Endodermal cell (in vitro differentiated cells): ENCODE measurements at regions not wholly inside any gene's neighbourhood (a gene's known extent, or its start where the extent isn't known, plus 50 kb on each side); places are given as distances from the start of the nearest gene placed in this dataset.

ENCODE experiments used
- DNase-seq: peaks from one replicate; pipeline ENCODE4 v3.0.0-alpha.2; 2017
- H3K27ac ChIP-seq: 2 replicates; pipeline ENCODE4 v1.5.1; 2013; ENCODE audit warnings: mild to moderate bottlenecking, low read depth, low read length, moderate library complexity
- H3K27me3 ChIP-seq: 2 replicates; pipeline ENCODE4 v1.6.1; 2013; ENCODE audit warnings: mild to moderate bottlenecking, low read length, moderate library complexity; ENCODE audit not compliant: insufficient read depth, control insufficient read depth, poor library complexity, severe bottlenecking
- H3K36me3 ChIP-seq: 2 replicates; pipeline ENCODE4 v1.7.0; 2013; ENCODE audit warnings: mild to moderate bottlenecking, low read length, moderate library complexity; ENCODE audit not compliant: control insufficient read depth, insufficient read depth
- H3K4me1 ChIP-seq: one replicate; pipeline ENCODE4 v1.7.0; 2013; ENCODE audit warnings: low read length; ENCODE audit not compliant: control insufficient read depth, insufficient read depth
- H3K4me3 ChIP-seq: 2 replicates; pipeline ENCODE4 v1.5.1; 2013; ENCODE audit warnings: mild to moderate bottlenecking, low read length, moderate library complexity
- H3K9ac ChIP-seq: 2 replicates; pipeline ENCODE4 v1.6.1; 2013; ENCODE audit warnings: mild to moderate bottlenecking, low read length, moderate library complexity; ENCODE audit not compliant: poor library complexity, severe bottlenecking; ENCODE audit errors: extremely low read depth
- H3K9me3 ChIP-seq: 2 replicates; pipeline ENCODE4 v1.6.1; 2013; ENCODE audit warnings: mild to moderate bottlenecking, low read length, moderate library complexity; ENCODE audit not compliant: control insufficient read depth
- H3K27ac Mint-ChIP-seq: 2 replicates; pipeline ENCODE4 v1.8.0; 2020; ENCODE audit warnings: mixed read lengths
- H3K27me3 Mint-ChIP-seq: 2 replicates; pipeline ENCODE4 v1.8.0; 2021; ENCODE audit warnings: mild to moderate bottlenecking, mixed read lengths; ENCODE audit not compliant: insufficient read depth
- H3K36me3 Mint-ChIP-seq: 2 replicates; pipeline ENCODE4 v1.8.0; 2020; ENCODE audit warnings: low read depth, mixed read lengths
- H3K4me1 Mint-ChIP-seq: 2 replicates; pipeline ENCODE4 v1.8.0; 2020; ENCODE audit warnings: mixed read lengths
- H3K4me3 Mint-ChIP-seq: 2 replicates; pipeline ENCODE4 v1.8.0; 2020; ENCODE audit warnings: mild to moderate bottlenecking, moderate library complexity, mixed read lengths
- H3K9me3 Mint-ChIP-seq: 2 replicates; pipeline ENCODE4 v1.8.0; 2020; ENCODE audit warnings: mild to moderate bottlenecking, mixed read lengths
- CTCF ChIP-seq: fragments of 200-600 bp; sonication (generic); conservative IDR thresholded peaks from 2 replicates; pipeline ENCODE4 v1.5.0; 2021; ENCODE audit warnings: antibody characterized with exemption, mild to moderate bottlenecking
- WGBS, 2 experiments: methylation state at CpG; one replicate each; pipeline versions ENCODE4 v1.1.5 to v1.1.7; 2013; ENCODE audit warnings: missing lambda C conversion rate in 2 of 2, mixed read lengths in 1 of 2; ENCODE audit not compliant: insufficient coverage in 1 of 2, insufficient read length in 1 of 2; 5-methylcytosine and 5-hydroxymethylcytosine counted together

- peak; percentile 52 for TF ChIP-seq CTCF
- H3K4me1 Mint-ChIP-seq = no peaks in the 10 kb centered on the region
- DNase-seq = no peak
- H3K36me3 ChIP-seq = no peaks in the 10 kb centered on the region
- 84 to 88% methylated on average over 3 to 4 of the region's 4 CpGs for WGBS, 2 experiments
- H3K27me3 ChIP-seq = no peaks in the 10 kb centered on the region
- no peaks in the 10 kb centered on the region for H3K4me1 ChIP-seq
- H3K27me3 Mint-ChIP-seq = no peaks in the 10 kb centered on the region
- no peak overlapping the region for H3K27ac ChIP-seq
- no peak overlapping the region for H3K27ac Mint-ChIP-seq
- H3K9me3 ChIP-seq = no peaks in the 10 kb centered on the region
- no peaks in the 10 kb centered on the region for H3K36me3 Mint-ChIP-seq
- no peaks in the 10 kb centered on the region for H3K9me3 Mint-ChIP-seq
- no peak overlapping the region for H3K4me3 ChIP-seq
- H3K4me3 Mint-ChIP-seq = no peak overlapping the region
- no peak overlapping the region for H3K9ac ChIP-seq
Measured at GRCh38 chr4:178470996-178471784, 1029.0 kb upstream of the AGA start.

GRCh38 chr4:178471994-178472393, 1029.8 kb upstream of the AGA start:
- Histone ChIP-seq H3K4me1 (no peaks in the 10 kb centered on the region), H3K27ac (no peak overlapping the region), H3K9me3 (no peaks in the 10 kb centered on the region), H3K9ac (no peak overlapping the region), H3K27me3 (no peaks in the 10 kb centered on the region), H3K4me3 (no peak overlapping the region), H3K36me3 (no peaks in the 10 kb centered on the region)
- Mint-ChIP-seq H3K27me3 (no peaks in the 10 kb centered on the region), H3K9me3 (no peaks in the 10 kb centered on the region), H3K4me1 (no peaks in the 10 kb centered on the region), H3K27ac (no peak overlapping the region), H3K36me3 (no peaks in the 10 kb centered on the region), H3K4me3 (no peak overlapping the region)
- DNase-seq = no peak
- TF ChIP-seq CTCF = no peak
- WGBS, 2 experiments = 91% methylated on average over 2 of the region's 2 CpGs; no CpG with 5 or more reads in 1 of the 2 experiments

GRCh38 chr4:178480105-178480504, 1037.9 kb upstream of the AGA start:
- no peaks in the 10 kb centered on the region for H3K36me3 Mint-ChIP-seq
- 69 to 86% methylated on average over 2 to 3 of the region's 3 CpGs for WGBS, 2 experiments
- no peak overlapping the region for H3K27ac ChIP-seq
- H3K9ac ChIP-seq = no peak overlapping the region
- H3K4me3 ChIP-seq = no peak overlapping the region
- no peaks in the 10 kb centered on the region for H3K36me3 ChIP-seq
- no peaks in the 10 kb centered on the region for H3K9me3 ChIP-seq
- H3K27me3 ChIP-seq = no peaks in the 10 kb centered on the region
- H3K27ac Mint-ChIP-seq = no peak overlapping the region
- TF ChIP-seq CTCF = no peak
- no peak for DNase-seq
- no peaks in the 10 kb centered on the region for H3K9me3 Mint-ChIP-seq
- H3K4me3 Mint-ChIP-seq = no peak overlapping the region
- H3K27me3 Mint-ChIP-seq = no peaks in the 10 kb centered on the region
- no peaks in the 10 kb centered on the region for H3K4me1 Mint-ChIP-seq
- no peaks in the 10 kb centered on the region for H3K4me1 ChIP-seq
